WTC11 (cell line): ENCODE measurements at regions not wholly inside any gene's neighbourhood (a gene's known extent, or its start where the extent isn't known, plus 50 kb on each side); places are given as distances from the start of the nearest gene placed in this dataset.

Source experiments
- ATAC-seq: fragments of 200-7000 bp; cut with Tn5 transposase; 2 replicates; pipeline ENCODE4 v1.10.0; 2021; ENCODE audit warnings: mild to moderate bottlenecking, moderate library complexity
- CTCF ChIA-PET: fragments of 300-600 bp; sonication (Branson Sonifier 250); formaldehyde crosslinking; loops from one replicate; lab custom pipeline; 2021; ENCODE audit warnings: antibody characterized with exemption; lab: Charles Lee
- POLR2A ChIA-PET: fragments of 350-600 bp; sonication (Branson Sonifier 250); formaldehyde crosslinking; loops from one replicate; lab custom pipeline; 2021; ENCODE audit warnings: antibody characterized with exemption; lab: Charles Lee
- DNase-seq: peaks from one replicate; pipeline ENCODE4 v3.0.0; 2021; ENCODE audit warnings: low spot score
- H3K27ac Mint-ChIP-seq: 2 replicates; pipeline ENCODE4 v1.8.0; 2021; ENCODE audit warnings: mixed read lengths
- H3K27me3 Mint-ChIP-seq: 2 replicates; pipeline ENCODE4 v1.8.0; 2021; ENCODE audit warnings: low read depth, mild to moderate bottlenecking, moderate library complexity, mixed read lengths
- H3K36me3 Mint-ChIP-seq: 2 replicates; pipeline ENCODE4 v1.8.0; 2021; ENCODE audit warnings: mixed read lengths
- H3K4me1 Mint-ChIP-seq: 2 replicates; pipeline ENCODE4 v1.8.0; 2022; ENCODE audit warnings: mixed read lengths
- H3K4me3 Mint-ChIP-seq: 2 replicates; pipeline ENCODE4 v1.8.0; 2021; ENCODE audit warnings: mild to moderate bottlenecking, moderate library complexity, mixed read lengths
- H3K9me3 Mint-ChIP-seq: 2 replicates; pipeline ENCODE4 v1.8.0; 2021; ENCODE audit warnings: mixed read lengths
- ELF4 ChIP-seq: sonication (generic); formaldehyde crosslinking; IDR thresholded peaks from 2 replicates; pipeline ENCODE4 v1.8.1; 2022; ENCODE audit warnings: low read depth, mild to moderate bottlenecking, moderate library complexity, missing genetic modification reagents
- GRHL2 ChIP-seq: fragments of 250-450 bp; sonication (Bioruptor Pico); IDR thresholded peaks from 2 replicates; pipeline ENCODE4 v1.8.0; 2022; ENCODE audit warnings: mild to moderate bottlenecking, moderate library complexity; ENCODE audit not compliant: insufficient replicate concordance, severe bottlenecking
- HMGA2 ChIP-seq: fragments of 250-450 bp; sonication (Bioruptor Pico); IDR thresholded peaks from 2 replicates; pipeline ENCODE4 v1.4.0; 2021; ENCODE audit warnings: mild to moderate bottlenecking, moderate library complexity
- NR1H2 ChIP-seq: sonication (generic); formaldehyde crosslinking; IDR thresholded peaks from 2 replicates; pipeline ENCODE4 v1.9.0; 2021; ENCODE audit warnings: mild to moderate bottlenecking, moderate library complexity, missing genetic modification reagents
- SMAD3 ChIP-seq: sonication (generic); formaldehyde crosslinking; IDR thresholded peaks from 2 replicates; pipeline ENCODE4 v1.8.0; 2022; ENCODE audit warnings: missing genetic modification reagents, mild to moderate bottlenecking, borderline replicate concordance
- TEAD1 ChIP-seq: sonication (generic); formaldehyde crosslinking; IDR thresholded peaks from 2 replicates; pipeline ENCODE4 v1.8.0; 2022; ENCODE audit warnings: mild to moderate bottlenecking, missing genetic modification reagents
- TP53 ChIP-seq: sonication (generic); formaldehyde crosslinking; IDR thresholded peaks from 2 replicates; pipeline ENCODE4 v1.8.1; 2023; ENCODE audit warnings: mild to moderate bottlenecking, missing genetic modification reagents
- ZNF671 ChIP-seq: fragments of 250-450 bp; sonication (Bioruptor Pico); IDR thresholded peaks from 2 replicates; pipeline ENCODE4 v1.8.0; 2021; ENCODE audit warnings: mild to moderate bottlenecking
- TF ChIP-seq, protein P1 (sequence below): sonication (generic); formaldehyde crosslinking; IDR thresholded peaks from 2 replicates; pipeline ENCODE4 v1.8.1; 2022; ENCODE audit warnings: mild to moderate bottlenecking, moderate library complexity, missing genetic modification reagents
- TF ChIP-seq, protein P2 (sequence below): sonication (generic); formaldehyde crosslinking; IDR thresholded peaks from 2 replicates; pipeline ENCODE4 v1.8.0; 2023; ENCODE audit warnings: mild to moderate bottlenecking, missing genetic modification reagents
- TF ChIP-seq, protein P3 (sequence below): sonication (generic); formaldehyde crosslinking; IDR thresholded peaks from 2 replicates; pipeline ENCODE4 v1.8.0; 2023; ENCODE audit warnings: missing genetic modification reagents, mild to moderate bottlenecking, borderline replicate concordance
- TF ChIP-seq, protein P4 (sequence below): sonication (generic); formaldehyde crosslinking; IDR thresholded peaks from 2 replicates; pipeline ENCODE4 v1.8.1; 2023; ENCODE audit warnings: mild to moderate bottlenecking, missing genetic modification reagents, moderate library complexity
- TF ChIP-seq, protein P5 (sequence below): fragments of 250-450 bp; sonication (Bioruptor Pico); IDR thresholded peaks from 2 replicates; pipeline ENCODE4 v1.9.0; 2021; ENCODE audit warnings: mild to moderate bottlenecking
- TF ChIP-seq, protein P6 (sequence below): fragments of 250-450 bp; sonication (Bioruptor Pico); IDR thresholded peaks from 2 replicates; pipeline ENCODE4 v1.8.0; 2021; ENCODE audit warnings: mild to moderate bottlenecking

DNA sequence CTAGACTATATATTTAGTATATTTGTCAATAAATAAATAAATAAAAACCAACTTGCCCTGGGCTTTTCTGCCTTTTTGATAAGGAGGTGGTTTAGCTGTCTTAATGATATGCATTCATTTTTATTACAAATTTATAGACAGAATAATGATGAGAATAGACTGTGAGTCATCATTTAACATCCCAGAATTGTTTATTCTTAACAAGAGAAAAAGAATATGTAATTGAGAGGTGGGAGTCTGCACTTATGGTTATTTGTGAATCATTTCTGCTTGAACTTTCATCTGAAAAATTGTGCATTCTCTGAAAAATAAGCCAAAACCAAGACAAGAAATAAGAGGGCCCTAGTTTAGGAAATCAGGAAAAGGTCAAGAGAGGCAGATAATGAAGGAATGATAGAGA lies 326.2 kb downstream of the COL11A1 start:
- Mint-ChIP-seq H3K27ac (no peak overlapping the region), H3K36me3 (peaks cover 25% of the 10 kb centered on the region), H3K9me3 (peaks cover 32% of the 10 kb centered on the region), H3K4me3 (no peak overlapping the region), H3K27me3 (no peaks in the 10 kb centered on the region; the same call in 1 of the 2 replicates), H3K4me1 (no peaks in the 10 kb centered on the region)
- DNase-seq (no peak), ATAC-seq (no peak)
- CTCF ChIA-PET: no interaction called here
- TF ChIP-seq GRHL2 (CRISPR knock-in tag) (no peak), ZNF671 (CRISPR knock-in tag) (no peak), NR1H2 (no peak), SMAD3 (no peak), TP53 (CRISPR knock-in tag) (no peak), TEAD1 (CRISPR knock-in tag) (no peak), ELF4 (CRISPR knock-in tag) (no peak), HMGA2 (CRISPR knock-in tag) (no peak)
- TF ChIP-seq, protein P1, sequence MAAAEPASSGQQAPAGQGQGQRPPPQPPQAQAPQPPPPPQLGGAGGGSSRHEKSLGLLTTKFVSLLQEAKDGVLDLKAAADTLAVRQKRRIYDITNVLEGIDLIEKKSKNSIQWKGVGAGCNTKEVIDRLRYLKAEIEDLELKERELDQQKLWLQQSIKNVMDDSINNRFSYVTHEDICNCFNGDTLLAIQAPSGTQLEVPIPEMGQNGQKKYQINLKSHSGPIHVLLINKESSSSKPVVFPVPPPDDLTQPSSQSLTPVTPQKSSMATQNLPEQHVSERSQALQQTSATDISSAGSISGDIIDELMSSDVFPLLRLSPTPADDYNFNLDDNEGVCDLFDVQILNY: no peak
- TF ChIP-seq, protein P2, sequence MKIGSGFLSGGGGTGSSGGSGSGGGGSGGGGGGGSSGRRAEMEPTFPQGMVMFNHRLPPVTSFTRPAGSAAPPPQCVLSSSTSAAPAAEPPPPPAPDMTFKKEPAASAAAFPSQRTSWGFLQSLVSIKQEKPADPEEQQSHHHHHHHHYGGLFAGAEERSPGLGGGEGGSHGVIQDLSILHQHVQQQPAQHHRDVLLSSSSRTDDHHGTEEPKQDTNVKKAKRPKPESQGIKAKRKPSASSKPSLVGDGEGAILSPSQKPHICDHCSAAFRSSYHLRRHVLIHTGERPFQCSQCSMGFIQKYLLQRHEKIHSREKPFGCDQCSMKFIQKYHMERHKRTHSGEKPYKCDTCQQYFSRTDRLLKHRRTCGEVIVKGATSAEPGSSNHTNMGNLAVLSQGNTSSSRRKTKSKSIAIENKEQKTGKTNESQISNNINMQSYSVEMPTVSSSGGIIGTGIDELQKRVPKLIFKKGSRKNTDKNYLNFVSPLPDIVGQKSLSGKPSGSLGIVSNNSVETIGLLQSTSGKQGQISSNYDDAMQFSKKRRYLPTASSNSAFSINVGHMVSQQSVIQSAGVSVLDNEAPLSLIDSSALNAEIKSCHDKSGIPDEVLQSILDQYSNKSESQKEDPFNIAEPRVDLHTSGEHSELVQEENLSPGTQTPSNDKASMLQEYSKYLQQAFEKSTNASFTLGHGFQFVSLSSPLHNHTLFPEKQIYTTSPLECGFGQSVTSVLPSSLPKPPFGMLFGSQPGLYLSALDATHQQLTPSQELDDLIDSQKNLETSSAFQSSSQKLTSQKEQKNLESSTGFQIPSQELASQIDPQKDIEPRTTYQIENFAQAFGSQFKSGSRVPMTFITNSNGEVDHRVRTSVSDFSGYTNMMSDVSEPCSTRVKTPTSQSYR (CRISPR knock-in tag): no peak
- TF ChIP-seq, protein P3, sequence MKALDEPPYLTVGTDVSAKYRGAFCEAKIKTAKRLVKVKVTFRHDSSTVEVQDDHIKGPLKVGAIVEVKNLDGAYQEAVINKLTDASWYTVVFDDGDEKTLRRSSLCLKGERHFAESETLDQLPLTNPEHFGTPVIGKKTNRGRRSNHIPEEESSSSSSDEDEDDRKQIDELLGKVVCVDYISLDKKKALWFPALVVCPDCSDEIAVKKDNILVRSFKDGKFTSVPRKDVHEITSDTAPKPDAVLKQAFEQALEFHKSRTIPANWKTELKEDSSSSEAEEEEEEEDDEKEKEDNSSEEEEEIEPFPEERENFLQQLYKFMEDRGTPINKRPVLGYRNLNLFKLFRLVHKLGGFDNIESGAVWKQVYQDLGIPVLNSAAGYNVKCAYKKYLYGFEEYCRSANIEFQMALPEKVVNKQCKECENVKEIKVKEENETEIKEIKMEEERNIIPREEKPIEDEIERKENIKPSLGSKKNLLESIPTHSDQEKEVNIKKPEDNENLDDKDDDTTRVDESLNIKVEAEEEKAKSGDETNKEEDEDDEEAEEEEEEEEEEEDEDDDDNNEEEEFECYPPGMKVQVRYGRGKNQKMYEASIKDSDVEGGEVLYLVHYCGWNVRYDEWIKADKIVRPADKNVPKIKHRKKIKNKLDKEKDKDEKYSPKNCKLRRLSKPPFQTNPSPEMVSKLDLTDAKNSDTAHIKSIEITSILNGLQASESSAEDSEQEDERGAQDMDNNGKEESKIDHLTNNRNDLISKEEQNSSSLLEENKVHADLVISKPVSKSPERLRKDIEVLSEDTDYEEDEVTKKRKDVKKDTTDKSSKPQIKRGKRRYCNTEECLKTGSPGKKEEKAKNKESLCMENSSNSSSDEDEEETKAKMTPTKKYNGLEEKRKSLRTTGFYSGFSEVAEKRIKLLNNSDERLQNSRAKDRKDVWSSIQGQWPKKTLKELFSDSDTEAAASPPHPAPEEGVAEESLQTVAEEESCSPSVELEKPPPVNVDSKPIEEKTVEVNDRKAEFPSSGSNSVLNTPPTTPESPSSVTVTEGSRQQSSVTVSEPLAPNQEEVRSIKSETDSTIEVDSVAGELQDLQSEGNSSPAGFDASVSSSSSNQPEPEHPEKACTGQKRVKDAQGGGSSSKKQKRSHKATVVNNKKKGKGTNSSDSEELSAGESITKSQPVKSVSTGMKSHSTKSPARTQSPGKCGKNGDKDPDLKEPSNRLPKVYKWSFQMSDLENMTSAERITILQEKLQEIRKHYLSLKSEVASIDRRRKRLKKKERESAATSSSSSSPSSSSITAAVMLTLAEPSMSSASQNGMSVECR (CRISPR knock-in tag): no peak
- TF ChIP-seq, protein P4, sequence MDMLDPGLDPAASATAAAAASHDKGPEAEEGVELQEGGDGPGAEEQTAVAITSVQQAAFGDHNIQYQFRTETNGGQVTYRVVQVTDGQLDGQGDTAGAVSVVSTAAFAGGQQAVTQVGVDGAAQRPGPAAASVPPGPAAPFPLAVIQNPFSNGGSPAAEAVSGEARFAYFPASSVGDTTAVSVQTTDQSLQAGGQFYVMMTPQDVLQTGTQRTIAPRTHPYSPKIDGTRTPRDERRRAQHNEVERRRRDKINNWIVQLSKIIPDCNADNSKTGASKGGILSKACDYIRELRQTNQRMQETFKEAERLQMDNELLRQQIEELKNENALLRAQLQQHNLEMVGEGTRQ (CRISPR knock-in tag): no peak
- TF ChIP-seq, protein P5, sequence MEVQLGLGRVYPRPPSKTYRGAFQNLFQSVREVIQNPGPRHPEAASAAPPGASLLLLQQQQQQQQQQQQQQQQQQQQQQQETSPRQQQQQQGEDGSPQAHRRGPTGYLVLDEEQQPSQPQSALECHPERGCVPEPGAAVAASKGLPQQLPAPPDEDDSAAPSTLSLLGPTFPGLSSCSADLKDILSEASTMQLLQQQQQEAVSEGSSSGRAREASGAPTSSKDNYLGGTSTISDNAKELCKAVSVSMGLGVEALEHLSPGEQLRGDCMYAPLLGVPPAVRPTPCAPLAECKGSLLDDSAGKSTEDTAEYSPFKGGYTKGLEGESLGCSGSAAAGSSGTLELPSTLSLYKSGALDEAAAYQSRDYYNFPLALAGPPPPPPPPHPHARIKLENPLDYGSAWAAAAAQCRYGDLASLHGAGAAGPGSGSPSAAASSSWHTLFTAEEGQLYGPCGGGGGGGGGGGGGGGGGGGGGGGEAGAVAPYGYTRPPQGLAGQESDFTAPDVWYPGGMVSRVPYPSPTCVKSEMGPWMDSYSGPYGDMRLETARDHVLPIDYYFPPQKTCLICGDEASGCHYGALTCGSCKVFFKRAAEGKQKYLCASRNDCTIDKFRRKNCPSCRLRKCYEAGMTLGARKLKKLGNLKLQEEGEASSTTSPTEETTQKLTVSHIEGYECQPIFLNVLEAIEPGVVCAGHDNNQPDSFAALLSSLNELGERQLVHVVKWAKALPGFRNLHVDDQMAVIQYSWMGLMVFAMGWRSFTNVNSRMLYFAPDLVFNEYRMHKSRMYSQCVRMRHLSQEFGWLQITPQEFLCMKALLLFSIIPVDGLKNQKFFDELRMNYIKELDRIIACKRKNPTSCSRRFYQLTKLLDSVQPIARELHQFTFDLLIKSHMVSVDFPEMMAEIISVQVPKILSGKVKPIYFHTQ: no peak
- TF ChIP-seq, protein P6, sequence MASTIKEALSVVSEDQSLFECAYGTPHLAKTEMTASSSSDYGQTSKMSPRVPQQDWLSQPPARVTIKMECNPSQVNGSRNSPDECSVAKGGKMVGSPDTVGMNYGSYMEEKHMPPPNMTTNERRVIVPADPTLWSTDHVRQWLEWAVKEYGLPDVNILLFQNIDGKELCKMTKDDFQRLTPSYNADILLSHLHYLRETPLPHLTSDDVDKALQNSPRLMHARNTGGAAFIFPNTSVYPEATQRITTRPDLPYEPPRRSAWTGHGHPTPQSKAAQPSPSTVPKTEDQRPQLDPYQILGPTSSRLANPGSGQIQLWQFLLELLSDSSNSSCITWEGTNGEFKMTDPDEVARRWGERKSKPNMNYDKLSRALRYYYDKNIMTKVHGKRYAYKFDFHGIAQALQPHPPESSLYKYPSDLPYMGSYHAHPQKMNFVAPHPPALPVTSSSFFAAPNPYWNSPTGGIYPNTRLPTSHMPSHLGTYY (CRISPR knock-in tag): no peak
- POLR2A ChIA-PET: no interaction called here
